HAP-1 (cell line): ENCODE measurements at regions not wholly inside any gene's neighbourhood (a gene's known extent, or its start where the extent isn't known, plus 50 kb on each side); places are given as distances from the start of the nearest gene placed in this dataset.
"Not testable (repeated sequence)": the region's sequence is repeated elsewhere in the genome, so short reads cannot be mapped to it uniquely, and the experiment has no call there.

Experiments used
- DNase-seq, 2 experiments: peaks; one replicate each; pipeline ENCODE4 v3.0.0-alpha.2; 2016 to 2020; ENCODE audit warnings: low spot score in 2 of 2
- H3K27me3 ChIP-seq: fragments of 250-450 bp; sonication (Bioruptor Pico); 2 replicates; pipeline ENCODE4 v1.5.1; 2020; ENCODE audit warnings: low read depth, mild to moderate bottlenecking, moderate library complexity
- H3K36me3 ChIP-seq: fragments of 250-450 bp; sonication (Bioruptor Pico); replicated peaks from 2 replicates; pipeline ENCODE4 v1.5.1; 2020; ENCODE audit warnings: mild to moderate bottlenecking
- H3K4me1 ChIP-seq: fragments of 250-450 bp; sonication (Bioruptor Pico); 2 replicates; pipeline ENCODE4 v1.5.1; 2020; ENCODE audit warnings: mild to moderate bottlenecking
- H3K4me3 ChIP-seq: fragments of 250-450 bp; sonication (Bioruptor Pico); 2 replicates; pipeline ENCODE4 v1.5.1; 2020; ENCODE audit warnings: mild to moderate bottlenecking, moderate library complexity
- H3K9me3 ChIP-seq: fragments of 250-450 bp; sonication (Bioruptor Pico); 2 replicates; pipeline ENCODE4 v1.5.1; 2020; ENCODE audit warnings: mild to moderate bottlenecking, moderate library complexity
- in situ Hi-C: fragments of 300-500 bp; cut with MboI; formaldehyde crosslinking; loops from 3 replicates; pipeline ENCODE4 v1.14.3; 2020; ENCODE audit warnings: low sequenced_read_pairs, inconsistent platforms, mixed read lengths

GRCh38 chr4:106803083-106803482 is 233.0 kb downstream of the DKK2 start:
- in situ Hi-C loops: no loop called here
- no peaks in the 10 kb centered on the region for H3K36me3 ChIP-seq

DNA sequence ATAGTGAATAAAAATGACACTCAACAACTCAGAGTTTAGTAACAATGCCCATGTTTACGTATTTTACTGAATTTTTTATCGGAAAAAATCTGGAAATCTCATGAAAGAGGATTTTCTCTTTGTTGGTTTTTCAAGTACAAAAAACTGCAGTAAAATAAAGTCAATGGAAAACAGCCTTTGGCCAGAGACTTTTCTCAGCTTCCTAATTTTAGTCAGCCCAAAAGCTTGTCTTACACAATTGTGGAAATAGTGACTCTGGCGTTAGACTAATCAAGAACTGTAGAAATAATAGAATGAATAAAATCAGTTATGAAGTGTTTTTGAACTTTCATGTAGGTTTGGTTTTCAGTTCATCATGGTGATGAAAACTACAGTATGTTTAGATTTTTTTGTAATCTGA is 234.7 kb downstream of the DKK2 start:
- no peak overlapping the region for H3K4me3 ChIP-seq
- no peaks in the 10 kb centered on the region for H3K4me1 ChIP-seq
- no peak for DNase-seq
- H3K9me3 ChIP-seq: no peaks in the 10 kb centered on the region
- H3K36me3 ChIP-seq: no peaks in the 10 kb centered on the region
- H3K27me3 ChIP-seq: no peaks in the 10 kb centered on the region
- in situ Hi-C loops: no loop called here

More at GRCh38 chr4:106803083-106803482, 233.0 kb downstream of the DKK2 start:
- H3K4me1 ChIP-seq: no peaks in the 10 kb centered on the region
- no peaks in the 10 kb centered on the region for H3K27me3 ChIP-seq
- H3K9me3 ChIP-seq: no peaks in the 10 kb centered on the region
- no peak for DNase-seq
- H3K4me3 ChIP-seq: no peak overlapping the region

- H3K4me1 ChIP-seq: no peaks in the 10 kb centered on the region
- in situ Hi-C loops: no loop called here
- DNase-seq: no peak
- no peaks in the 10 kb centered on the region for H3K27me3 ChIP-seq
- no peaks in the 10 kb centered on the region for H3K36me3 ChIP-seq
- no peak overlapping the region for H3K4me3 ChIP-seq
- no peaks in the 10 kb centered on the region for H3K9me3 ChIP-seq
These were observed 239.2 kb downstream of the DKK2 start for GRCh38 chr4:106796876-106797275.

- no peaks in the 10 kb centered on the region for H3K9me3 ChIP-seq
- in situ Hi-C loops: no loop called here
- H3K36me3 ChIP-seq: no peaks in the 10 kb centered on the region
- no peaks in the 10 kb centered on the region for H3K27me3 ChIP-seq
- no peaks in the 10 kb centered on the region for H3K4me1 ChIP-seq
- H3K4me3 ChIP-seq: no peak overlapping the region
- DNase-seq: no peak
These were observed 240.8 kb downstream of the DKK2 start for GRCh38 chr4:106795326-106795725.

- in situ Hi-C loops: no loop called here
- Histone ChIP-seq H3K27me3 (no peaks in the 10 kb centered on the region), H3K4me1 (no peaks in the 10 kb centered on the region), H3K36me3 (no peaks in the 10 kb centered on the region), H3K9me3 (no peaks in the 10 kb centered on the region), H3K4me3 (no peak overlapping the region)
- DNase-seq: no peak
These were observed 242.2 kb downstream of the DKK2 start for GRCh38 chr4:106793933-106794332.

- no peak overlapping the region for H3K4me3 ChIP-seq
- H3K9me3 ChIP-seq: no peaks in the 10 kb centered on the region
- no peaks in the 10 kb centered on the region for H3K36me3 ChIP-seq
- no peaks in the 10 kb centered on the region for H3K4me1 ChIP-seq
- H3K27me3 ChIP-seq: no peaks in the 10 kb centered on the region
- DNase-seq: no peak
- in situ Hi-C loops: no loop called here
These were observed 260.5 kb downstream of the DKK2 start for GRCh38 chr4:106775636-106776035.

- DNase-seq, H3K27me3 ChIP-seq: not testable (repeated sequence)
These were observed 262.1 kb downstream of the DKK2 start for GRCh38 chr4:106774055-106774454.

GRCh38 chr4:106773076-106773905 is 262.8 kb downstream of the DKK2 start:
- no peaks in the 10 kb centered on the region for H3K27me3 ChIP-seq
- no peaks in the 10 kb centered on the region for H3K9me3 ChIP-seq
- in situ Hi-C loops: no loop called here
- no peak for DNase-seq
- H3K4me1 ChIP-seq: no peaks in the 10 kb centered on the region
- H3K36me3 ChIP-seq: no peaks in the 10 kb centered on the region
- H3K4me3 ChIP-seq: no peak overlapping the region

More at GRCh38 chr4:106774055-106774454, 262.1 kb downstream of the DKK2 start:
- H3K4me1 ChIP-seq, H3K4me3 ChIP-seq, H3K36me3 ChIP-seq, in situ Hi-C loops, H3K9me3 ChIP-seq: not testable (repeated sequence)

DNA sequence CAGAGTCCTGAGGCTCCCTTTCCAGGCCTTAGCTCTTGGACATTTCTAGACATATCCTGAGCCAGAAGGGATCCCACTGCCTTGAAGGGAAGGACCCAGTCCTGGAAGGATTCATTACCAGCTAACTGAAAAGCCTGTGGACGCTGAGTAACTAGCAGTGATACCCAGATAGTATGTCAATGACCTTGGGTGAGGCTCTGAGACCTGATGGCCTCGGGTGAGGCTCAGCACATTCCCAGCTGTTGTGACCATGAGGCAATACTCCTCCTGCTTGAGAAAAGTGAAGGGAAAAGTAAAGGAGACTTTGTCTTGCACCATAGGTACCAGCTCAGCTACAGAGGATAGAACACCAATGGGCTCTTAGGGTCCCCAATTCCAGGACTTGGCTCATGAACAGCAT is 268.1 kb downstream of the DKK2 start:
- Histone ChIP-seq H3K4me1 (no peaks in the 10 kb centered on the region), H3K4me3 (no peak overlapping the region), H3K27me3 (no peaks in the 10 kb centered on the region), H3K36me3 (no peaks in the 10 kb centered on the region), H3K9me3 (no peaks in the 10 kb centered on the region)
- in situ Hi-C loops: no loop called here
- no peak for DNase-seq

DNA sequence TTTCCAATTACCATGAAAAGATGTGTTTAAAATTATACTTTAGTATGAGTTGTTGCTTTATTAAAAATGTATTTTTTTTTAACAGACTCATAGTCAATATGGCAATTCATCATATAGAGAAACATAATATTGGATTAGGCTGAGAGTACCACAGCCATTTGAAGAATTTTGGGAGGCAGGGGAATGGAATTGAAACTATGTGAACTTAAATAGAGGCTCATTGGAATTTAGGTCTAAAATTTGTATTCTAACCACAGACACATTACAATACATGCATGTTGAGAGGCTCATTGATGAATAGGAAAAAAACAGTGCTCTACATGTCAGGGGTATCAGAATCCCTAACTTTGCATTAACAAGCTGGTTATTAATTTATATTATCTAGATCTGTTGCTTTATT is 269.6 kb downstream of the DKK2 start:
- H3K27me3 ChIP-seq: no peaks in the 10 kb centered on the region
- no peaks in the 10 kb centered on the region for H3K4me1 ChIP-seq
- DNase-seq: no peak
- no peaks in the 10 kb centered on the region for H3K36me3 ChIP-seq
- H3K4me3 ChIP-seq: no peak overlapping the region
- in situ Hi-C loops: no loop called here
- H3K9me3 ChIP-seq: no peaks in the 10 kb centered on the region

- H3K4me3 ChIP-seq: no peak overlapping the region
- H3K27me3 ChIP-seq: no peaks in the 10 kb centered on the region
- H3K9me3 ChIP-seq: no peaks in the 10 kb centered on the region
- no peaks in the 10 kb centered on the region for H3K36me3 ChIP-seq
- DNase-seq: no peak
- in situ Hi-C loops: no loop called here
- H3K4me1 ChIP-seq: no peaks in the 10 kb centered on the region
These were observed 271.3 kb downstream of the DKK2 start for GRCh38 chr4:106764774-106765173.

- Histone ChIP-seq H3K4me3 (no peak overlapping the region), H3K36me3 (no peaks in the 10 kb centered on the region), H3K27me3 (no peaks in the 10 kb centered on the region), H3K9me3 (no peaks in the 10 kb centered on the region), H3K4me1 (no peaks in the 10 kb centered on the region)
- DNase-seq: no peak
- in situ Hi-C loops: no loop called here
These were observed 273.3 kb downstream of the DKK2 start for GRCh38 chr4:106762666-106763443.

- DNase-seq: no peak
- no peaks in the 10 kb centered on the region for H3K36me3 ChIP-seq
- no peaks in the 10 kb centered on the region for H3K4me1 ChIP-seq
- H3K9me3 ChIP-seq: no peaks in the 10 kb centered on the region
- in situ Hi-C loops: no loop called here
- no peak overlapping the region for H3K4me3 ChIP-seq
- no peaks in the 10 kb centered on the region for H3K27me3 ChIP-seq
These were observed 282.7 kb downstream of the DKK2 start for GRCh38 chr4:106753426-106753825.

- no peak overlapping the region for H3K4me3 ChIP-seq
- DNase-seq: no peak
- H3K4me1 ChIP-seq: no peaks in the 10 kb centered on the region
- in situ Hi-C loops: no loop called here
- H3K27me3 ChIP-seq: no peaks in the 10 kb centered on the region
- no peaks in the 10 kb centered on the region for H3K36me3 ChIP-seq
- H3K9me3 ChIP-seq: no peaks in the 10 kb centered on the region
These were observed 289.7 kb downstream of the DKK2 start for GRCh38 chr4:106746451-106746850.
